ENCODE measurements at regions not wholly inside any gene's neighbourhood (a gene's known extent, or its start where the extent isn't known, plus 50 kb on each side); places are given as distances from the start of the nearest gene placed in this dataset.

GRCh38 chr6:9675122-9675521, 739.8 kb downstream of the TFAP2A start:
- TF ChIP-seq CTCF (conservative IDR thresholded peaks at IDR 0.05; ENCODE audit: low read depth, low read length) (no peak), EZH2 (IDR thresholded peaks at IDR 0.05; ENCODE audit: borderline replicate concordance, low read depth, low read length, poor library complexity, severe bottlenecking) (no peak)

Measured in A673 (cell line).